ENCODE measurements at regions not wholly inside any gene's neighbourhood (a gene's known extent, or its start where the extent isn't known, plus 50 kb on each side); places are given as distances from the start of the nearest gene placed in this dataset.
"Not testable (repeated sequence)": the region's sequence is repeated elsewhere in the genome, so short reads cannot be mapped to it uniquely, and the experiment has no call there.

DNA sequence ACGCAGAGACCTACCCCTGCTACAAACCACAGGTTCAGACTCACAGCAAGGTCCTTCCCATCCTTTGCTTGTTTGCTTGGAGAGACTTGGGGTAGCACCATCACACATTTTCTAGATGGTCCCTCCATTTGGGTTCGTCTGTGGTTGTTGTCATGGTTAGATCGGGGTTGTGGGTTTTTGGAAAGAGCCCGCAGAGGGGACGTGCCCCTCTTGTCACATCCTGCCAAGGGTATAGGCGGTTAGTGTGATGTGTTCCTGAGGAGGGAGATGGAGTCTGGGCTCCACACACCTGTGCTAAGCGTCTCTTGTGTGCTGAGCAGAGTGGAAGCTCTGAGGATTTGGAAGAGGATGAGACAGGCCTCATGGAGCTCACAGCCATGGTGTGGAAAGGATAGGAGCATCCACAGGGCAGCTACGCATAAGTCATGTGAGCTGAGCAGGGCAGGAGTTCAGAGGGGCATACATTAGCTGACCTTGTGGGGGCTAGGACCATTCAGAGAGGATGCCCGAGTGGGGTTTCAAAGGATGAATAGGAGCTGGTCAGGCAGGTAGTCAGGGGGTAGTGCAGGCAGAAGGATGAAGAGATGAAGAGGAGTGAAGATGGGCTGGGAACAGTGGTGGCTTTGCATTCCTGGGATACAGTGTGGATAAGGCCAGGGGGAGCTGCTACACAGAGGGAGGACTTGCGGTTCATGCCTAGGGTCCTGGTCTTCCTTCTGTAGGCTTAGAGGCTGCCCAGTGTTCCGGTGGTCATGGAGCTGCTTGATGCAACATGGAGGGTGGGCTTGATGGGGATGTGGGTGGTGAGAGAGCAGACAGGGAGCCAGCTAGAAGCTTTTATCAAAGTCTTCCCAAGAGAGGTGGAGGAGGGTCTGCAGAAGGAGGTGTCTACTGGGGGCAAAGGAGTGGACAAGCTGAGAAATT, 62.9 kb downstream of the ACKR3 start:
- no peak for DNase-seq

- no peak for DNase-seq
Measured at GRCh38 chr2:236633219-236633570, 63.6 kb downstream of the ACKR3 start.

- DNase-seq = no peak
Measured at GRCh38 chr2:236633775-236634560, 64.3 kb downstream of the ACKR3 start.

DNA sequence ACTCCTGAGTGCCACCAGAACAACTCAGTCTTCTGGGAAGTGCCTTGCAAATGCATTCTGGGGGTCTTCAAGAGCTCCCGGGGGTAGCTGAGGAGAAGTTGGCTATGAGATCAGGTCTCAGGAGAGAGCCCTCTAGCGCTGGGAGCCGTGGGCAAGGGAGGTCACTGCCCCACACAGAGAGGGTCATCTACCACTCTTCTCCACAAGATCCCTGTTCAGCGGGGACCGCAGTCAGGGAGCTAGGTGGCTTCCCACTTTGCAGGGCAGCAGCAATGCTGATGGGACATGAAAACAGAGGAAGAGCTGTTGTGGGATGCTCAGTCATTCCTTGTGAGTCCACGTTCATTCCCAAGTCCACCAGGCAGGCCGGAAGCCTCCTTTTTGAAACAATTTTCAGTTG, 66.6 kb downstream of the ACKR3 start:
- no peak for DNase-seq

GRCh38 chr2:236636714-236637470, 67.3 kb downstream of the ACKR3 start:
- DNase-seq = no peak

GRCh38 chr2:236637686-236638569, 68.3 kb downstream of the ACKR3 start:
- no peak for DNase-seq

DNA sequence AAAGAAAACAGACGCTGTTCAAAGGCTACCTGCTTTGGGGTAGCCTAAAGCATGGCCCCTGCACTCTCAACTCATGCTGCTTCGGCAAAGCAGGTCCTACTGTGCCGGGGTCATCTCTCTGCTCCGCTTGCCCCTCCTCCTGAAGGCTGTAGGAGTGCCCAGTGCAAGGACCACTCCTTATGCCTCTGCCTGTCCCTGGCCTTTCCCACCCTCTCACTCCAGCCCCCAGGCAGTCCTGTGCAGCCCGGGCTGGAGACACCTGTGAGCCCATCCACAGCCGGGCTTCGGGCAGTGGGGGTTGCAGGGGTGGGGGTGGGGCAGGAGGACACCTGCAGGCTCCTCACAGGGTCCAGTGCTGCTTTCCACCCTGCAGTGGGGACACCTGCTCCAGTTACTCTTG, 69.1 kb downstream of the ACKR3 start:
- no peak for DNase-seq

DNA sequence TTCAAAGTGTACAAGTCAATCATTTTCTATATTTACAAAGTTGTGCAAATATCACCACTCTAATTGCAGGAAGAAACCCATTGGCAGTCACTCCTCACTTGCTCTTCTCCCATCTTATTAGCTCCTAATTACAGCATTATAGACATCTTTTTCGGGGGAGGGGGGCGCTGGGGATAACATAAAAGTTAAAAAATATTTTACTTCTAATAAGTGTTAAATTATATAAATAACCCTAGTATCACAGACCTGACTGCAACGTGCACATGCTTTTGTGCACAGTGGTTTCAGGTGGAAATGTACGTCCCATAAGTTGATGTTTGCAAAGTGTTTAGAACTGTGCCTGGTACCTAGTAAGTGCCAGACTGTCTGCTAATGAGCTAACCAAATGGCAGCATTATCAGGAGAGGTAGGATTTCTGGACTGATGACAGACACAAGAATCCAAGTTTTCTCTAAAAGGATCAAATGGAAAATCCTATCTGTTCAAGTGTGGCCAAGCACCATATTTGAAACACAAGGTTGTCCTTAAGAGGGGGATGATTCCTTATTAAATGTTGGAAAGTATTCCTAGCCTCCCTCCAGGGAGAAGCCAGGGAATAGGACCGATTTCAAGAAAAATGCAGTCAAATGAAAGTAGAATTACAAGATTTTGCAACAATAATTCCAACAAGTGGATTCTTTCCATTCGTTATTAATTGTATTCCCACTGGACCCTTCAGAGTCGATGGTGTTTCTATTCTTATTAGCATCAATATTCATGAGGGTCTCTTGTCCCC, 70.0 kb downstream of the ACKR3 start:
- no peak for DNase-seq

DNA sequence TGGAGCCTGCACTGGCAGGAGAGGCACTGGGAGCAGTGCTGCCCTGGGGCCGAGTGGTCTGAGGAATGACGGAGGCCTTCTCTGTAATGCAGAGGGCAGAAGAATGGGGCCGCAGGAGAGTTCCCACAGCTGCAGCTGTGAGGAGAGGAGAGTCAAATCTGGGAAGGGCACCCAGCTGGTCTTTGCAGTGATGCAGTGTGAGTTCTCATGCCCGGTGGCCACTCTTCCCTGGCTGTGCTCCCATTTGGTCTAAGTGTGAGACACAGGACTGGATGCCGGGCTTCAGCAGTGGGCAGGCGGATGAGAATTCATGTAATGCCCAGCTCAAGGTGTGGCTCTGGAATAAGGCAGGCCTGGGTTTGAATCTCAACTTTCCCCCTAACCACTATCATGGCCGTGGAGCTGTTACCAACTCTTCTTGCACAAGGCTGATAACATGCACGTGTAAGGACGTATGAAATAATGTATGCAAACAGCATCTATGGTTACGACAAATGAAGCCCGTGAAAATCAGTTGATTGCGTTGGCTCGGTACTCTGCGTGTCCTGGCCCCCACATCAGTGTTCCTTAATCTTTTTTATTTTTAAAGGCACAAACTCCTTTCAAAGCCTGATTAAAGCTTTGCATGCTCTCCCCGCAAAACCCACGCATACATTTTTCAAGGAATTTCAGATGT, 71.6 kb downstream of the ACKR3 start:
- DNase-seq = no peak

DNA sequence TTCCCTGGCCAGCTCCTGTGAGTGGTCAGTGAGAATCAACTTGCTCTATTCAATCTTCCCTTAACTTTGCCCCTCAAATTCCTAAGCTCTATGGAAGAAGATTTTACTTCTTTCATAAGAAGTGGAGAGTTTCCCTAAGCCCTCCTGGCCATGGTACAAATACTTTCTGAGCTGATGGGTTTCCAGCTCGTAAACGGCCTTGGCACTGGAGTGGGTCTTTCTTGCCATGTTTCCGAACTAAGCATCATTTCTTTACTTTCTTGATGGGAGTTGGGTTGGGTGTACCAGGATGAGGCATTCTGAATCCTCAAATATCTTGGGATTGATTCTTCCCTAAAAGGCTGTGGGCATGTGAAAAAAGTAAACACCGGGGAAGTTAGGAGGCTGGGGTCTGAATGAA, 72.5 kb downstream of the ACKR3 start:
- no peak for DNase-seq

- no peak for DNase-seq
Measured at GRCh38 chr2:236642584-236643291, 73.1 kb downstream of the ACKR3 start.

GRCh38 chr2:236643480-236643879, 73.9 kb downstream of the ACKR3 start:
- no peak for DNase-seq

- no peak for DNase-seq
Measured at GRCh38 chr2:236644067-236644466, 74.4 kb downstream of the ACKR3 start.

- DNase-seq = no peak
Measured at GRCh38 chr2:236644502-236644911, 74.9 kb downstream of the ACKR3 start.

GRCh38 chr2:236645141-236645540, 75.5 kb downstream of the ACKR3 start:
- not testable (repeated sequence) for DNase-seq

- no peak for DNase-seq
Measured at GRCh38 chr2:236646441-236646840, 76.8 kb downstream of the ACKR3 start.

- DNase-seq = no peak
Measured at GRCh38 chr2:236646871-236647270, 77.2 kb downstream of the ACKR3 start.

DNA sequence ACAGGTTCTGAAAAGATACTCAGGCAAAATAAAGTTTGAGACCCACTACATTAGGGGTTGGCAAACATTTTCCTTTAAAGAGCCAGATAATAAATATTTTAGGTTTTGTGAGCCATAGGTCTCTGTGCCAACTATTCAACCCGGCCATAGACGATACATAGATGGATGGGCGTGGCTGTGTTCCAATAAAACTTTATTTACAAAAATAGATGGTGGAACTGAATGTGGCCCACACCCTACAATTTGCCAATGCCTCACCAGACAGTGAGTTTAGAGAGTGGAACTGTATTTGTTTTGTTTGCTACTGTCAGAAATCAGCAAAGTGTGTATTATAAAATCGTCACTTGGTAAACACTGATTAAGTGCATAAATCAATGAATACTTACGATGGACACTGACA, 78.0 kb downstream of the ACKR3 start:
- no peak for DNase-seq

DNA sequence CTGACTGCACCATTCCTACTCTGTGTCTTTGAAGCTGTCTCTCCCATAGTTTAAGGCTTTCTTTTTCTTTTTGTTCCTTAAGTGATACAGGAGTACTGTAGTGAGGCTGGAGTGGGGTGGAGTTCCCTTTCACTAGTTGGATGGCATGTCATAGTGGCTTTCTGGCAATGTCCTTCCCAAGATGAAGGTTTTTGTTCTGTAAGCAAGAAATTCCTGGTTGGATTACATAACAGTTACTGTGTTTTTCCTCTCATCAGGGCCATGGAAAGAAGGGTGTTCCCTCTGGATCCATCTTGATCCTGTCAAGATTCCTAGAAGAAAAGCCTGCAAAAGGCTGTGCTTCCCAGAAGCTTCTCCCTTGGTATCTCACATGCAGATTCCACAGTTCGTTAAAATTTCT, 84.2 kb downstream of the ACKR3 start:
- DNase-seq = no peak

GRCh38 chr2:236654496-236654895, 84.9 kb downstream of the ACKR3 start:
- no peak for DNase-seq

Data from activated CD4-positive, alpha-beta T cell treated with anti-CD3 and anti-CD28 coated beads, Interleukin-2, Interleukin-6, amounts not matched to agents 100 ng/mL and 50 ng/mL, durations not matched to agents 16 hours and 8 hours (primary cell).